NCI-H510A (cell line): ENCODE measurements at regions not wholly inside any gene's neighbourhood (a gene's known extent, or its start where the extent isn't known, plus 50 kb on each side); places are given as distances from the start of the nearest gene placed in this dataset.
"Not testable (repeated sequence)": the region's sequence is repeated elsewhere in the genome, so short reads cannot be mapped to it uniquely, and the experiment has no call there.

Source experiments
- DNase-seq: peaks from one replicate; lab custom pipeline; 2025; lab: John Stamatoyannopoulos, UW

DNA sequence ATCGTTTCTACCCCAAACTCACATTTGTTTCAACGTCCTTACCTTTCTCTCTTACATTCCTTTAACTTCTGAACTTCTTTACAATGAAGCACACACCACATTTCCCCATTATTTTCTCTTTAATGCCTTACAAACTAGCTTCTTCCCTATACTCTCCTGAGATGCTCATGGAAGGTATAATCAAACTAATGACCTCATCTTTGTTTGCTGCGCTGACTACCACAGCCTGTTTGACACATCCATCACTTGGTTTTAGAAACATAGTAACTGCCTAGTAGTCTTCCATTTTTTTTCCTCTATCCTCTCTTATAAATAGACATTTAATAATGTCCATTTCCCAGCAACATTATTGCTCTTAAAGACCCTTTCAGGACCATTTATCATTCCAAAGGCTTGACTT lies 230.5 kb upstream of the LRTM1 start:
- DNase-seq, result no peak

- no peak for DNase-seq
Measured at GRCh38 chr3:55157731-55158130, 229.9 kb upstream of the LRTM1 start.

- DNase-seq, result no peak
Measured at GRCh38 chr3:55156851-55157650, 229.2 kb upstream of the LRTM1 start.

GRCh38 chr3:55147856-55148720 lies 220.2 kb upstream of the LRTM1 start:
- no peak for DNase-seq

- no peak for DNase-seq
Measured at GRCh38 chr3:55147406-55147805, 219.5 kb upstream of the LRTM1 start.

DNA sequence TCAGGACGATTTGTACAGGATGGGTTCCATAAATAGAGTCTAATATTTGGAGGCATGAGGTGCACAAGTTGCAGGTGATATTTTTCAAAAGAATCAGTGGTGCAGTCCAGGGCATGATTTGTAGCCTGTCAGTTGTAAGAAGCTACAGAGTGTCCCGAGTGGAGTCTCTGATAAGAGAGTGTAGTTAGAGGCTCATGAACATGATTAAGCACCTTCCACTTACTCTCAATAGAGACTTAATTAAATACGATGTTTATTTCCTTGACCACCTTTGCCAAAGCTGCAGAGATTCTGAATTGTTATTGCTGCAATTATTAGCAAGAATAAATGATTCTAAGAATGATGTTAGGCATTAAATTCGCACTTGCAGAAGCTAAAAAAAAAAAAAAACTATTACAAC lies 218.4 kb upstream of the LRTM1 start:
- DNase-seq, result no peak

GRCh38 chr3:55144015-55144673 lies 216.3 kb upstream of the LRTM1 start:
- DNase-seq, result no peak

GRCh38 chr3:55143336-55143735 lies 215.5 kb upstream of the LRTM1 start:
- no peak for DNase-seq

- not testable (repeated sequence) for DNase-seq
Measured at GRCh38 chr3:55136291-55136690, 208.4 kb upstream of the LRTM1 start.

- DNase-seq, result no peak
Measured at GRCh38 chr3:55128225-55128823, 200.5 kb upstream of the LRTM1 start.

GRCh38 chr3:55127565-55127964 lies 199.7 kb upstream of the LRTM1 start:
- no peak for DNase-seq

DNA sequence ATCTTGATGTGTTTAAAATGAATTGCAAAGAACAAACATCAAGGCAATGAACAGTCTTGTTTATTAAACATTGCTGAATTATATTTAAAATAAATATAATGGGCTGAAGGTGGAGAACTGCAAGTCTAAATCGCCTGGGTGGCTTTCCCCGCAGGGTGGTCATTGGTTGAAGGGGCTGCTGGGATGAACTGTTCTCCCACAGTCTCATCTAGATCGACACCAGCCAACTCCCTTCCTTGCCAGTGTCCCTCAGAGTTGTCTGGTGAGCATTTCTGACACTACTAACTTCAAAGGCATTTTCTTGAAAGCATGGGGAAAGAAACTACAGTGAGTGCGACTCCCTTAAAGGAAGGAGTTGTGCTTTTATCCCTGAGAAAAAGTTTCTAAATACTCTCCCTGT lies 196.5 kb upstream of the LRTM1 start:
- no peak for DNase-seq
